ENCODE measurements at regions not wholly inside any gene's neighbourhood (a gene's known extent, or its start where the extent isn't known, plus 50 kb on each side); places are given as distances from the start of the nearest gene placed in this dataset.

DNA sequence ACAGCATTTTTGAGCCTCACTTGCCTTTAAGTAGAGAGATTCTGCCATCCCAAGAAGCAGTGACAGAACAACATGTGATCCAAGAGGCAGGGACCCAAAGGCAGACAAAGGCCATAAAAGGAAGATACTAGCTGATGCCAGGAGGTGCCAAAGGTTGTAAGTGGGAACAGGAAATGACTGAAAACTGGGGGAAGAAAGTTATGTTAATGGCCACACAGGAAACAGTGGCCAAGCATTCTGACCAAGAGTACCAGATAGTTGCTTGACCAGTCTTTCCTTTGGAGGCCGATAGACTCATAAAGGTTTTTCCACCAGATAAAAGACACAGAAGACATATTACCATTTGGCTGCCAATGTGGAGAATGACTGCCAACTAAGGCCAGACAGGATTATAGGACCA, 274.5 kb upstream of the PEX5L start:
- no peaks in the 10 kb centered on the region for H3K27me3 ChIP-seq
- H3K9me3 ChIP-seq, result no peaks in the 10 kb centered on the region
- no peak overlapping the region for H3K27ac ChIP-seq
- no peak for TF ChIP-seq POLR2AphosphoS5 (IDR thresholded peaks at IDR 0.05)
- TF ChIP-seq POLR2A (IDR thresholded peaks at IDR 0.05), result no peak
- TF ChIP-seq, protein P1, sequence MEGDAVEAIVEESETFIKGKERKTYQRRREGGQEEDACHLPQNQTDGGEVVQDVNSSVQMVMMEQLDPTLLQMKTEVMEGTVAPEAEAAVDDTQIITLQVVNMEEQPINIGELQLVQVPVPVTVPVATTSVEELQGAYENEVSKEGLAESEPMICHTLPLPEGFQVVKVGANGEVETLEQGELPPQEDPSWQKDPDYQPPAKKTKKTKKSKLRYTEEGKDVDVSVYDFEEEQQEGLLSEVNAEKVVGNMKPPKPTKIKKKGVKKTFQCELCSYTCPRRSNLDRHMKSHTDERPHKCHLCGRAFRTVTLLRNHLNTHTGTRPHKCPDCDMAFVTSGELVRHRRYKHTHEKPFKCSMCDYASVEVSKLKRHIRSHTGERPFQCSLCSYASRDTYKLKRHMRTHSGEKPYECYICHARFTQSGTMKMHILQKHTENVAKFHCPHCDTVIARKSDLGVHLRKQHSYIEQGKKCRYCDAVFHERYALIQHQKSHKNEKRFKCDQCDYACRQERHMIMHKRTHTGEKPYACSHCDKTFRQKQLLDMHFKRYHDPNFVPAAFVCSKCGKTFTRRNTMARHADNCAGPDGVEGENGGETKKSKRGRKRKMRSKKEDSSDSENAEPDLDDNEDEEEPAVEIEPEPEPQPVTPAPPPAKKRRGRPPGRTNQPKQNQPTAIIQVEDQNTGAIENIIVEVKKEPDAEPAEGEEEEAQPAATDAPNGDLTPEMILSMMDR (IDR thresholded peaks at IDR 0.05), result no peak
- intact Hi-C loops (cut with DNase I; ENCODE audit: low total_unique reads), result no loop called here
- DNase-seq (ENCODE audit: low spot score in 2 of 2), result no peak
- no peaks in the 10 kb centered on the region for H3K36me3 ChIP-seq
- no peak overlapping the region for H3K4me3 ChIP-seq
- no peaks in the 10 kb centered on the region for H3K4me1 ChIP-seq

DNA sequence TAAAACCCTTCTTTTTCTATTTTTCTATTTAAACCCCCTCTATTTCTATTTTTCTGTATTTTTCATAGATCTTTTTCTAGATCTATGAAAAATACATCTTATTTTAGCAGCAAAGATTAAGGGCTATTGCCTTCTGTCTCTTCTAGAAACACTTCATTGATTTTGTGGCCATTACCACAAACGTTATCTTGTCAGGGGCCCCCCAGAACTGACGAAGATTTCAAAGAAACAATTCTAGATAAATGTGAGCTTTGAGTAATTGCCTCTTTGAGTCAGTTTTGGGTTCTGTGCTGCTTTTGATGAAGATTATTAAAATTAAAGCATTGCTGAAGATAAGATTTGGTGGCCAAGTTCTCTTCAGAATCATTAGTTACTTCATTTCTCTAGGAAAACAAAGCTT, 279.6 kb upstream of the PEX5L start:
- no peaks in the 10 kb centered on the region for H3K27me3 ChIP-seq
- intact Hi-C loops (cut with DNase I; ENCODE audit: low total_unique reads), result no loop called here
- no peak for DNase-seq (ENCODE audit: low spot score in 2 of 2)
- no peak overlapping the region for H3K4me3 ChIP-seq
- H3K36me3 ChIP-seq, result no peaks in the 10 kb centered on the region
- H3K4me1 ChIP-seq, result no peaks in the 10 kb centered on the region
- no peaks in the 10 kb centered on the region for H3K9me3 ChIP-seq
- TF ChIP-seq, protein P1 (IDR thresholded peaks at IDR 0.05), result no peak
- no peak overlapping the region for H3K27ac ChIP-seq

DNA sequence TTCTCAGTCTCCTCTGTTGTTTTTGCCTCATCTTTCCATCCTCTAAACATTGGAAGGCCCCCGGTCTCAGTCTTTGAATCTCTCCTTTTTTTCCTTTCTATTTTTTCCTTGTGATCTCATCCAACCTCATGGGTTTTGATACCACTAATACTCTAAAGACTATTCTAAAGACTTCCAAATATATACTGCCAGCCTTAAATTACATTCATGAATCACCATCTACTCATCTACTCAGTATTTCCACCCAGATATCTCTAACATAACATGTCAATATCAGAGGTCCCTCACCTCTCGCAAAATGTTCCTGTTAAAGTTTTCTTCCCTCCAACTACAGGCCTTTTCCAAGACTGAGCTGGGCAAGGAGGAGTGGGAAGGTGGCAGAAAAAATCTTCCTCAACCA, 282.5 kb upstream of the TTC14 start:
- H3K4me1 ChIP-seq, result no peaks in the 10 kb centered on the region
- no peaks in the 10 kb centered on the region for H3K27me3 ChIP-seq
- H3K4me3 ChIP-seq, result no peak overlapping the region
- no peak overlapping the region for H3K27ac ChIP-seq
- TF ChIP-seq POLR2AphosphoS5 (IDR thresholded peaks at IDR 0.05) (no peak), POLR2A (IDR thresholded peaks at IDR 0.05) (no peak)
- TF ChIP-seq, protein P1 (IDR thresholded peaks at IDR 0.05), result no peak
- no peaks in the 10 kb centered on the region for H3K9me3 ChIP-seq
- H3K36me3 ChIP-seq, result no peaks in the 10 kb centered on the region
- intact Hi-C loops (cut with DNase I; ENCODE audit: low total_unique reads), result no loop called here
- DNase-seq (ENCODE audit: low spot score in 2 of 2), result no peak

DNA sequence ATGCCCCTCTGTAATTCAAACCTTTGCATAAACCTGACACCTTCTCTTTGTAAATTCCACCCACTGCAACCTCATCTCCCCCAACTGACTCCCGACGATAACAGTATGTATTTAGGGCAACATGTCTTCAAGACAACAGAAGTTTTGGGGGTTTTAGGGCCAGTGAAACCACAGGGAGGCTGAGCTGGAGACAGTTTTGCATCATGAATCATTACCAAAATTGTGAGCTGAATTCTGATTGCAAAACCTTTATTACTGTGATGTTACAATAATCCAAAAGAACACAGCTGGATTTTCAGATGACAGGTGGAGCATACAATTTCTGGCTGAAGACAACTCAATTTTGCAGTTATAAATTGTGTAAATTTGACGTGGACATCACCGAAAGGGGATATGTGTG, 281.3 kb upstream of the TTC14 start:
- H3K4me1 ChIP-seq, result no peaks in the 10 kb centered on the region

DNA sequence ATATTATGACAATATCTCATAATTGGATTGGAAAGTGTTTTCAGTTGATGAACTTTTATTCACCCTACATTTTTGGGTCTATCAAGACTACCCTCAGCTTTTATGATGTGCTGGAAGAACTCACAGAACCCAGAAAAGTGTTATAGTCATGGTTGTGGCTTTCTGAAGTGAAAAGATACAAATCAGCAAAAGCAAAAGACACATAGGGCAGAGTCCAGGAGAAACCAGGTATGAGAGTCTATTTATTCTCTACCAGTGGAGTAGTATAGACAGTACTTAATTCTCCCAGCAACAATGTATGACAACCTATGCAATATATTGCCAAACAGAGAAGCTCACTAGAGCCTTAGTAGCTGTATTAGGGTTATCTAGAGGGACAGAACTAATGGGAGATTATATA, 280.4 kb upstream of the TTC14 start:
- Histone ChIP-seq H3K27ac (no peak overlapping the region), H3K9me3 (no peaks in the 10 kb centered on the region), H3K36me3 (no peaks in the 10 kb centered on the region), H3K4me1 (no peaks in the 10 kb centered on the region), H3K4me3 (no peak overlapping the region), H3K27me3 (no peaks in the 10 kb centered on the region)
- intact Hi-C loops (cut with DNase I; ENCODE audit: low total_unique reads), result no loop called here
- no peak for TF ChIP-seq POLR2AphosphoS5 (IDR thresholded peaks at IDR 0.05)
- TF ChIP-seq, protein P1 (IDR thresholded peaks at IDR 0.05), result no peak
- no peak for TF ChIP-seq POLR2A (IDR thresholded peaks at IDR 0.05)
- no peak for DNase-seq (ENCODE audit: low spot score in 2 of 2)

More for the DNA sequence above, 281.3 kb upstream of the TTC14 start:
- H3K4me3 ChIP-seq, result no peak overlapping the region
- H3K27me3 ChIP-seq, result no peaks in the 10 kb centered on the region
- H3K27ac ChIP-seq, result no peak overlapping the region
- H3K9me3 ChIP-seq, result no peaks in the 10 kb centered on the region
- H3K36me3 ChIP-seq, result no peaks in the 10 kb centered on the region
- TF ChIP-seq POLR2A (IDR thresholded peaks at IDR 0.05), result no peak
- no peak for TF ChIP-seq POLR2AphosphoS5 (IDR thresholded peaks at IDR 0.05)
- TF ChIP-seq, protein P1 (IDR thresholded peaks at IDR 0.05), result no peak
- intact Hi-C loops (cut with DNase I; ENCODE audit: low total_unique reads), result no loop called here
- no peak for DNase-seq (ENCODE audit: low spot score in 2 of 2)
